OCI-LY7 (cell line): ENCODE measurements at regions not wholly inside any gene's neighbourhood (a gene's known extent, or its start where the extent isn't known, plus 50 kb on each side); places are given as distances from the start of the nearest gene placed in this dataset.

Source experiments
- BruUV-seq: library from RNA; stranded (reverse); fragments of 400-500 nt; replicated peaks from 2 replicates; lab custom pipeline; 2021; lab: Mats Ljungman, UMichigan
- CTCF ChIA-PET: fragments of 300-600 bp; sonication (Branson Sonifier 250); formaldehyde crosslinking; loops from one replicate; lab custom pipeline; 2022; ENCODE audit warnings: antibody characterized with exemption; ENCODE audit not compliant: unreplicated experiment; lab: Charles Lee
- POLR2A ChIA-PET: fragments of 300-600 bp; sonication (Branson Sonifier 250); formaldehyde crosslinking; loops from one replicate; lab custom pipeline; 2022; ENCODE audit warnings: antibody characterized with exemption; lab: Charles Lee
- DNase-seq: peaks from one replicate; pipeline ENCODE4 v3.0.0-alpha.2; 2015; ENCODE audit warnings: low spot score
- H2AFZ ChIP-seq: fragments of 200-600 bp; sonication (generic), shearing (Covaris generic); 2 replicates; pipeline ENCODE4 v1.6.1; 2014; ENCODE audit warnings: mild to moderate bottlenecking, antibody characterized with exemption, low read length, moderate library complexity
- H3K27ac ChIP-seq: fragments of 200-600 bp; sonication (generic); 2 replicates; pipeline ENCODE4 v1.5.1; 2014; ENCODE audit warnings: mixed run types, low read depth, mild to moderate bottlenecking, moderate library complexity, low read length, inconsistent platforms; ENCODE audit not compliant: poor library complexity, severe bottlenecking
- H3K36me3 ChIP-seq: fragments of 200-600 bp; sonication (generic); 2 replicates; pipeline ENCODE4 v1.6.1; 2014; ENCODE audit warnings: mild to moderate bottlenecking, antibody characterized with exemption, low read length, moderate library complexity, mixed read lengths; ENCODE audit not compliant: insufficient read depth
- H3K4me1 ChIP-seq: fragments of 200-600 bp; sonication (generic); 2 replicates; pipeline ENCODE4 v1.5.1; 2014; ENCODE audit warnings: mild to moderate bottlenecking, low read length; ENCODE audit not compliant: insufficient read depth, poor library complexity, severe bottlenecking
- H3K4me2 ChIP-seq: fragments of 200-600 bp; sonication (generic); 2 replicates; pipeline ENCODE4 v1.6.1; 2014; ENCODE audit warnings: mild to moderate bottlenecking, low read length
- H3K4me3 ChIP-seq: fragments of 200-600 bp; sonication (generic); 2 replicates; pipeline ENCODE4 v1.5.1; 2014; ENCODE audit warnings: mild to moderate bottlenecking, low read depth, low read length; ENCODE audit not compliant: poor library complexity, severe bottlenecking
- H3K79me2 ChIP-seq: fragments of 200-600 bp; sonication (generic); 2 replicates; pipeline ENCODE4 v1.6.1; 2016; ENCODE audit warnings: low read depth, mild to moderate bottlenecking, low read length, moderate library complexity, mixed read lengths; ENCODE audit not compliant: insufficient read depth
- H3K9me2 ChIP-seq: fragments of 200-600 bp; sonication (generic); 2 replicates; pipeline ENCODE4 v1.6.1; 2016; ENCODE audit warnings: mild to moderate bottlenecking, low read length, mixed read lengths; ENCODE audit not compliant: insufficient read depth
- H3K9me3 ChIP-seq: fragments of 200-600 bp; sonication (generic); 2 replicates; pipeline ENCODE4 v1.6.1; 2014; ENCODE audit warnings: mild to moderate bottlenecking, mixed run types, low read length, mixed read lengths
- H4K20me1 ChIP-seq: fragments of 200-600 bp; sonication (generic); 2 replicates; pipeline ENCODE4 v1.6.1; 2014; ENCODE audit warnings: mild to moderate bottlenecking, antibody characterized with exemption, low read length, moderate library complexity, mixed read lengths; ENCODE audit not compliant: insufficient read depth
- CTCF ChIP-seq: fragments of 200-600 bp; sonication (generic); conservative IDR thresholded peaks from 2 replicates; pipeline ENCODE4 v1.5.1; 2014; ENCODE audit warnings: mild to moderate bottlenecking, antibody characterized with exemption, low read length, moderate library complexity, mixed read lengths
- EZH2phosphoT487 ChIP-seq: fragments of 200-600 bp; sonication (generic); IDR thresholded peaks from 2 replicates; pipeline ENCODE4 v1.6.1; 2018; ENCODE audit warnings: low read depth, borderline replicate concordance, mild to moderate bottlenecking, mixed run types, antibody characterized with exemption, low read length, moderate library complexity, mixed read lengths
- intact Hi-C: fragments of 100-400 bp; cut with micrococcal nuclease; formaldehyde crosslinking; loops from one replicate; pipeline ENCODE4 v1.10.0; 2022; ENCODE audit not compliant: unreplicated experiment

- BruUV-seq: no TSS peak
- Histone ChIP-seq H3K9me3 (no peaks in the 10 kb centered on the region), H3K79me2 (no peaks in the 10 kb centered on the region), H2AFZ (no peak overlapping the region), H3K4me1 (no peaks in the 10 kb centered on the region), H3K4me3 (no peak overlapping the region), H4K20me1 (no peaks in the 10 kb centered on the region), H3K4me2 (no peak overlapping the region), H3K36me3 (no peaks in the 10 kb centered on the region), H3K9me2 (no peaks in the 10 kb centered on the region), H3K27ac (no peak overlapping the region)
- POLR2A ChIA-PET: no interaction called here
- no peak for DNase-seq
- CTCF ChIA-PET: no interaction called here
- intact Hi-C loops: no loop called here
- TF ChIP-seq EZH2phosphoT487 (no peak), CTCF (no peak)
Measured at GRCh38 chr14:29489911-29490425, 437.7 kb downstream of the PRKD1 start.

- no peaks in the 10 kb centered on the region for H3K79me2 ChIP-seq
- no peaks in the 10 kb centered on the region for H3K9me2 ChIP-seq
- CTCF ChIA-PET: no interaction called here
- H4K20me1 ChIP-seq: no peaks in the 10 kb centered on the region
- POLR2A ChIA-PET: no interaction called here
- H3K4me1 ChIP-seq: no peaks in the 10 kb centered on the region
- no peak for TF ChIP-seq CTCF
- no peak for TF ChIP-seq EZH2phosphoT487
- H3K27ac ChIP-seq: no peak overlapping the region
- no peak overlapping the region for H3K4me2 ChIP-seq
- no peak overlapping the region for H3K4me3 ChIP-seq
- H3K36me3 ChIP-seq: no peaks in the 10 kb centered on the region
- H2AFZ ChIP-seq: no peak overlapping the region
- intact Hi-C loops: no loop called here
- no peaks in the 10 kb centered on the region for H3K9me3 ChIP-seq
- no TSS peak for BruUV-seq
- DNase-seq: no peak
Measured at GRCh38 chr14:29493849-29494248, 433.8 kb downstream of the PRKD1 start.

GRCh38 chr14:29494312-29494711 lies 433.3 kb downstream of the PRKD1 start:
- Histone ChIP-seq H3K27ac (no peak overlapping the region), H3K4me3 (no peak overlapping the region), H3K4me1 (no peaks in the 10 kb centered on the region), H3K36me3 (no peaks in the 10 kb centered on the region), H3K9me2 (no peaks in the 10 kb centered on the region), H3K4me2 (no peak overlapping the region), H2AFZ (no peak overlapping the region), H3K9me3 (no peaks in the 10 kb centered on the region), H3K79me2 (no peaks in the 10 kb centered on the region), H4K20me1 (no peaks in the 10 kb centered on the region)
- CTCF ChIA-PET: no interaction called here
- BruUV-seq: no TSS peak
- DNase-seq: no peak
- TF ChIP-seq EZH2phosphoT487 (no peak), CTCF (no peak)
- intact Hi-C loops: no loop called here
- POLR2A ChIA-PET: no interaction called here
